Esophagus muscularis mucosa (tissue), 3 donors: ENCODE measurements at regions not wholly inside any gene's neighbourhood (a gene's known extent, or its start where the extent isn't known, plus 50 kb on each side); places are given as distances from the start of the nearest gene placed in this dataset.

Source experiments
- POLR2A ChIP-seq: fragments of 450-650 bp; IDR thresholded peaks from one replicate; pipeline ENCODE4 v1.6.1; 2017; ENCODE audit warnings: antibody characterized with exemption, moderate library complexity, mild to moderate bottlenecking, low read depth
- POLR2AphosphoS5 ChIP-seq, 2 donors: sonication (generic); formaldehyde crosslinking; IDR thresholded peaks; one replicate each; pipeline ENCODE4 v1.6.1; 2017; ENCODE audit warnings: antibody characterized with exemption in 2 of 2
- TF ChIP-seq, protein P1 (sequence below), 3 experiments: fragments of 200-600 bp in 2 of 3; fragments of 450-650 bp in 1 of 3; sonication (generic) in 2 of 3; IDR thresholded peaks; one replicate each; pipeline ENCODE4 v1.5.1; 2017 to 2019; ENCODE audit warnings: antibody characterized with exemption in 3 of 3, mild to moderate bottlenecking in 2 of 3, moderate library complexity in 1 of 3

DNA sequence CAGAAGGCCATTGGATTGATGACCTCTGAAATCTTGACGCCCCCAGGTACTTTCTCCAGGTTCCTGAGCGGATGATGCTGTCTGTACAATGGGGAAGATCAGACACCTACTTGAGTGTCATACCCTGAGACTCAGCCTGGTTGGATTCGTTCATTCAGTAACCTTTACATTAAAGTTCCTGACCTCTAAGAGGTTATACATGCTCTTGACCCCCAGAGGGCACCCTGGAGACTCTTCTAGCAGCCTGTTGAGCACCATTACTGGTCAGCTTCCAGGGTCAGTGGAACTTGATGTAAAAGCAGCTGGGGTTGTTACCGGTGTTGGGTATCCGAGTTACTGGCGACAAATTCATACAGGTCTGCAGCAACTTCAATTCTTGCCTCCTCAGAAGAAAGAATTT, 114.3 kb upstream of the ZNF678 start:
- no peak for TF ChIP-seq POLR2A
- TF ChIP-seq, protein P1, sequence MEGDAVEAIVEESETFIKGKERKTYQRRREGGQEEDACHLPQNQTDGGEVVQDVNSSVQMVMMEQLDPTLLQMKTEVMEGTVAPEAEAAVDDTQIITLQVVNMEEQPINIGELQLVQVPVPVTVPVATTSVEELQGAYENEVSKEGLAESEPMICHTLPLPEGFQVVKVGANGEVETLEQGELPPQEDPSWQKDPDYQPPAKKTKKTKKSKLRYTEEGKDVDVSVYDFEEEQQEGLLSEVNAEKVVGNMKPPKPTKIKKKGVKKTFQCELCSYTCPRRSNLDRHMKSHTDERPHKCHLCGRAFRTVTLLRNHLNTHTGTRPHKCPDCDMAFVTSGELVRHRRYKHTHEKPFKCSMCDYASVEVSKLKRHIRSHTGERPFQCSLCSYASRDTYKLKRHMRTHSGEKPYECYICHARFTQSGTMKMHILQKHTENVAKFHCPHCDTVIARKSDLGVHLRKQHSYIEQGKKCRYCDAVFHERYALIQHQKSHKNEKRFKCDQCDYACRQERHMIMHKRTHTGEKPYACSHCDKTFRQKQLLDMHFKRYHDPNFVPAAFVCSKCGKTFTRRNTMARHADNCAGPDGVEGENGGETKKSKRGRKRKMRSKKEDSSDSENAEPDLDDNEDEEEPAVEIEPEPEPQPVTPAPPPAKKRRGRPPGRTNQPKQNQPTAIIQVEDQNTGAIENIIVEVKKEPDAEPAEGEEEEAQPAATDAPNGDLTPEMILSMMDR (IDR thresholded peaks at IDR 0.05), result peak in 1 of 3 experiments; percentile 30
- no peak for TF ChIP-seq POLR2AphosphoS5 (IDR thresholded peaks at IDR 0.05)
